NT2/D1 (cell line): ENCODE measurements at regions not wholly inside any gene's neighbourhood (a gene's known extent, or its start where the extent isn't known, plus 50 kb on each side); places are given as distances from the start of the nearest gene placed in this dataset.

Source experiments
- DNase-seq: peaks from one replicate; pipeline ENCODE4 v3.0.0-alpha.2; 2011; ENCODE audit warnings: low read depth, low spot score
- H3K27me3 ChIP-seq: 2 replicates; pipeline ENCODE4 v1.6.0; 2011; ENCODE audit warnings: mild to moderate bottlenecking; ENCODE audit not compliant: insufficient read length, insufficient read depth
- H3K36me3 ChIP-seq: 2 replicates; pipeline ENCODE4 v1.6.1; 2011; ENCODE audit warnings: mild to moderate bottlenecking, low read length, mixed read lengths; ENCODE audit not compliant: insufficient read depth, insufficient read length
- H3K4me1 ChIP-seq: 2 replicates; pipeline ENCODE4 v1.5.1; 2011; ENCODE audit not compliant: insufficient read depth, insufficient read length
- H3K4me3 ChIP-seq: 2 replicates; pipeline ENCODE4 v1.5.1; 2011; ENCODE audit warnings: low read depth; ENCODE audit not compliant: insufficient read length
- H3K9ac ChIP-seq: 2 replicates; pipeline ENCODE4 v1.6.0; 2011; ENCODE audit warnings: low read depth; ENCODE audit not compliant: insufficient read length
- H3K9me3 ChIP-seq: 2 replicates; pipeline ENCODE4 v1.5.1; 2011; ENCODE audit warnings: mild to moderate bottlenecking, low read length; ENCODE audit not compliant: insufficient read depth
- SUZ12 ChIP-seq: IDR thresholded peaks from 2 replicates; pipeline ENCODE4 v1.6.1; 2011; ENCODE audit not compliant: insufficient read length, insufficient read depth; ENCODE audit errors: extremely low read depth
- YY1 ChIP-seq: IDR thresholded peaks from 2 replicates; pipeline ENCODE4 v1.6.1; 2011; ENCODE audit not compliant: insufficient read length, insufficient read depth
- ZNF274 ChIP-seq: IDR thresholded peaks from 2 replicates; pipeline ENCODE4 v1.6.1; 2011; ENCODE audit warnings: mild to moderate bottlenecking, low read depth, low read length

DNA sequence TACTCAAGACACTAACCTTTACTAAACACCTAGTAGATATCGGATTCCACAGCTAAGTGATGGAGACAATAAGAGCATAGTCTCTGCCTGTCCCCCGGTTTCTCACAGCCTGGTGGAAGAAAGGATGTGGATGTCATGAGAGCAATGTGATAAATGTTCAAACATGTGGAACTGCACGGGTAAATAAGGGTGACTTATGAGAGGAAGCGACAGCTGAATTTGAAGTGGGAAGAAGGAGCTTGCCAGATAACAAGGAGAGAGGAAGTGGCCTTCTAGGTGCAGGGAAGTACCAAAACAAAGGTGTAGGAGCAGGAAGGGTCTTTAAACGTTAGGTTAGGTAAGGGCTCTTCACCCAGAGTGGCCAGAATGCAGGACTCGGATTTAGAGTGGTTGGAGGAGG is 178.6 kb upstream of the NRIP1 start:
- H3K4me1 ChIP-seq, result peaks cover 4% of the 10 kb centered on the region
- TF ChIP-seq YY1 (no peak), ZNF274 (no peak), SUZ12 (no peak)
- H3K4me3 ChIP-seq, result no peak overlapping the region
- H3K36me3 ChIP-seq, result no peaks in the 10 kb centered on the region
- H3K9me3 ChIP-seq, result peaks cover 65% of the 10 kb centered on the region
- no peak overlapping the region for H3K9ac ChIP-seq
- no peak for DNase-seq
- no peaks in the 10 kb centered on the region for H3K27me3 ChIP-seq

DNA sequence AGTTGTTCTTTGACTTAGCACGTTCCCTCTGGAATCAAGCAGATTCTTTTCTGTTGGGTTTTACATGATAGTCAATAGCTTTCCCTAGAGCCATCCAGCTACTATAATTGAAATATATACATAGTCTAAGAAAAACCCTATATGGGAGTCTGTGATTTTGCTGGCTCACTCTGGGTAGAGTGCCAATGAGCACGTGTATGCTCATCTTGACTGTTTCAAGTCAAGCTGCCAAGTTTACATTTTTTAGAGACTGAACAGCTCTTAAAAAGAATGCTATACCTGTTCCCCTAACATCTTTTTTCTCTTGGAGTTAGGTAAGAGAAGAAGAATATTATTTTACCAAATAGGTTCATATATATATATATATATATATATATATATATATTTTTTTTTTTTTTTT is 182.8 kb upstream of the NRIP1 start:
- Histone ChIP-seq H3K9ac (no peak overlapping the region), H3K27me3 (no peaks in the 10 kb centered on the region), H3K36me3 (no peaks in the 10 kb centered on the region), H3K4me1 (peaks cover 4% of the 10 kb centered on the region), H3K9me3 (peaks cover 42% of the 10 kb centered on the region), H3K4me3 (no peak overlapping the region)
- DNase-seq, result no peak
- TF ChIP-seq ZNF274 (no peak), SUZ12 (no peak), YY1 (no peak)

DNA sequence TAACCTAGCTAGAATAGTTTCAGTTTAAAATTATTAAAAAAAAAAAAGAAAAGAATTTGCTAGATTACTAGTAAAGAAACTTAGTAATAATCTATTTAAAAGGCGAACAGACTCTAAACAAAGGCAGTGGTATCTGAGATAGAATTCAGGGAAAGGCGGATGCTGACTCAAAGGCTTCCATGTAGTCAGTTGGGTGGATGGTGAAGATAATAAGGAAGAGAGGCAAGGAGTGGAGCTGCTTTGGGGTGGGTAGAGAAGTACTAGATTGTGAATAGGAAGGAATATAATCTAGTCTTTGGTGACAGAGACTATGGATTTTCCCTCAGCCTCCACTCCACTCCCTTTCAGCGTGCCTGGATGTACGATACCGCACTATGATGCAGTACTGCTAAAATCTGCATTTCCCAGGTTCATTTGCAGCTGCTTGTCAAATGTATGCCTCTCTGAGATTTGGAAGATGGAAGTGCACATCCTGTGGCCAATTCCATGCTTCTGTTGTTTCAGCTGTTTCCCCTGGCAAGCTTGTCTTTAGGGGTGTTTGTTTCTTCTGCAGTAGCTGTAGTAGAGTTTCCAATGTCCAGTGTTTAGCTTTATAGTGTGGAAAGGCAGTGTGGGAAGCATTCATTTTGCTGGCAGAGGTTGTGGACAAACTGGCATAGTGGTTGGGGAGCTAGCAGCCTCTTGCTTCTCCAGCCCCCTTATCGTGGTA is 184.6 kb upstream of the NRIP1 start:
- no peak for DNase-seq
- no peak for TF ChIP-seq SUZ12
- no peak for TF ChIP-seq YY1
- TF ChIP-seq ZNF274, result no peak
- Histone ChIP-seq H3K9me3 (peaks cover 24% of the 10 kb centered on the region), H3K4me3 (no peak overlapping the region), H3K9ac (no peak overlapping the region), H3K36me3 (no peaks in the 10 kb centered on the region), H3K27me3 (no peaks in the 10 kb centered on the region), H3K4me1 (no peaks in the 10 kb centered on the region)

- no peak for DNase-seq
- Histone ChIP-seq H3K27me3 (no peaks in the 10 kb centered on the region), H3K36me3 (no peaks in the 10 kb centered on the region), H3K9me3 (peaks cover 14% of the 10 kb centered on the region; the same call in 1 of the 2 replicates), H3K4me3 (no peak overlapping the region), H3K4me1 (no peaks in the 10 kb centered on the region), H3K9ac (no peak overlapping the region)
- no peak for TF ChIP-seq ZNF274
- TF ChIP-seq SUZ12, result no peak
- TF ChIP-seq YY1, result no peak
Observed at GRCh38 chr21:15250384-15250783, 185.6 kb upstream of the NRIP1 start.

DNA sequence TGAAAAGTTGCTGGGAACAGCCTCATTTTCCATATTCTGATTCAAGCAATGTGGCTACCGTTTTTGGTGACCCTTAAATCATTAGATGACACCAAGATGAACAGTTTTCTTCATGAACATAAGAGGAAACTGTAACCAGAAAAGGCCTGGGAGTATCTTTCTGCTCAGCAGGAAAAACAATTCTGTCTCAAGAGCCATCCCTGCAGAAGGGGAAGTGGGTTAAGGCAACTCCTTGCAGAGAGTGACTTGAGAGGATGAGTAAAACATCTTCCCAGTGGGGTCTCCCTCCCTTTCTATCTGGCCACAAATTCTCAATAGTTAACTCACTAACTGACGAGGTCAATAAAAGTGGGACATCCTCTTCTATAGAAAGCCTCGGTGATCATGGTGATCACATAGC is 187.6 kb upstream of the NRIP1 start:
- no peaks in the 10 kb centered on the region for H3K4me1 ChIP-seq
- H3K9ac ChIP-seq, result no peak overlapping the region
- TF ChIP-seq ZNF274 (no peak), YY1 (no peak), SUZ12 (no peak)
- no peaks in the 10 kb centered on the region for H3K36me3 ChIP-seq
- H3K9me3 ChIP-seq, result peaks cover 4% of the 10 kb centered on the region; the same call in 1 of the 2 replicates
- H3K27me3 ChIP-seq, result no peaks in the 10 kb centered on the region
- DNase-seq, result no peak
- no peak overlapping the region for H3K4me3 ChIP-seq

DNA sequence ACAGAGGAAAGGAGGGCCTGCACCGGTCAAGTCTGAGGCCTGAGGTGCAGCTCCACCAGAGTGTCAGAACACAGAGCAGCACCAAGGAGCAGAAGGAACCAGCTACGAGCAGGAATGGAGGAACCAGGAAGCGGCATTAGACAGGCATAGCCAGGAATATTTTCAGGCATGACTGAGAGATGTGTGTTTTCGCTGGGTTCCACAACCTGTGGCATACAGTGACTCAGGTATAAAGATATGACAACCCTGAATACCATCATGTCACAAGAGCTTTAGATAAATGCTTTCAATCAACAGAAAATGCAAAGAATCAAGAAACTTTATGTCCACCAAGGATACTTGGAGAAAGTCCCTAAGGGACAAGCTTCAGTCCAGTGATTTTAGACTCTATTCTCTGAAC is 189.3 kb upstream of the NRIP1 start:
- no peaks in the 10 kb centered on the region for H3K4me1 ChIP-seq
- peaks cover 4% of the 10 kb centered on the region; the same call in 1 of the 2 replicates for H3K9me3 ChIP-seq
- H3K9ac ChIP-seq, result no peak overlapping the region
- H3K36me3 ChIP-seq, result no peaks in the 10 kb centered on the region
- H3K4me3 ChIP-seq, result no peak overlapping the region
- DNase-seq, result no peak
- no peaks in the 10 kb centered on the region for H3K27me3 ChIP-seq
- TF ChIP-seq ZNF274 (no peak), SUZ12 (no peak), YY1 (no peak)

GRCh38 chr21:15255261-15255660 is 190.5 kb upstream of the NRIP1 start:
- Histone ChIP-seq H3K4me3 (no peak overlapping the region), H3K9ac (no peak overlapping the region), H3K27me3 (no peaks in the 10 kb centered on the region), H3K9me3 (no peaks in the 10 kb centered on the region; the same call in 1 of the 2 replicates), H3K36me3 (no peaks in the 10 kb centered on the region), H3K4me1 (no peaks in the 10 kb centered on the region)
- TF ChIP-seq SUZ12 (no peak), YY1 (no peak), ZNF274 (no peak)
- DNase-seq, result no peak
